ENCODE measurements at regions not wholly inside any gene's neighbourhood (a gene's known extent, or its start where the extent isn't known, plus 50 kb on each side); places are given as distances from the start of the nearest gene placed in this dataset.

DNA sequence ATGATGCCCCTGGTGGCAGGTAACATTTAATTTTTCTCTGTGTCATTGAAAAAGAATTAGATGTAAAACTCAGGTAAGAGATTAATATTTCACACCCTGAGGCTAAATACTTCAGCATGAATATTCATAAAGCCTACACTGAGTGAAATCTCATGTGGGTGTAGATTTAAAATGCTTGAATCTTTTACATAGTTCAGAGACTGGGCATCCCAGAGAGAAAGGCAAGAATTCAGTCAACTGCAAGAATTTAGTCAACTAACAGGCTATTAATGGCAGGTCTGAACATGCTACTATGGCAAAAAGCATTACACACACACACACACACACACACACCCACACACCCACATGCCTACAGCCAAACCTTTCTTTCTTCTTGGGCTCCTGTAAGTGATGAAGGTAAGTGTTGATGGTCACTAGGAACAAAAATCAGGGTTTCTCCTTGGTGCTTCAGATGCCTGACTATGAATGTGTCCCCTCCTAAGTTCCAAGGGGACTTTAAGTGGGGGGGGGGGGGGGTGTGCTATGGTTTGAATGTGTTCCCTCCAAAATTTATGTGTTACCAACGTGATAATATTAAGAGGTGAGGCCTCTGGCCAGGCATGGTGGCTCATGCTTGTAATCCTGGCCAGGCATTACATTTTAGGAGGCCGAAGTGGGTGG lies 63.7 kb upstream of the PSMD7 start:
- no peak for DNase-seq (ENCODE audit: low read depth)

DNA sequence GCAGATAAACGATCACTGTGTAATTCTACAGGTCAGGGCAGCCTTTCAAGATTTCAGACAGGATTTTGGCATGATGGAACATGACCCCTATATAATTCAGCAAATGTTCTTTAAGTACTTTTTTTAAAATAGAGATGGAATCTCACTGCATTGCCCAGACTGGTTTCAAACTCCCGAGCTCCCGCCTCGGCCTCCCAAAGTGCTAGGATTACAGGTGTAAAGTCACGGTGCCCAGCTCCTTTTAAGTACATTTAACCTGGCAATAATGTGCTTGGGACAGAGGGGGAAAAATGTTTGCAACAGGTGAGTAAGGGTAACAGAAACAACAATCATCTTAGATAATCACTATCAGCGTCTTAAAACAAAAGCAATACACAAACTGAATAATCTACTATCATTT lies 66.5 kb upstream of the PSMD7 start:
- no peak for DNase-seq (ENCODE audit: low read depth)

DNA sequence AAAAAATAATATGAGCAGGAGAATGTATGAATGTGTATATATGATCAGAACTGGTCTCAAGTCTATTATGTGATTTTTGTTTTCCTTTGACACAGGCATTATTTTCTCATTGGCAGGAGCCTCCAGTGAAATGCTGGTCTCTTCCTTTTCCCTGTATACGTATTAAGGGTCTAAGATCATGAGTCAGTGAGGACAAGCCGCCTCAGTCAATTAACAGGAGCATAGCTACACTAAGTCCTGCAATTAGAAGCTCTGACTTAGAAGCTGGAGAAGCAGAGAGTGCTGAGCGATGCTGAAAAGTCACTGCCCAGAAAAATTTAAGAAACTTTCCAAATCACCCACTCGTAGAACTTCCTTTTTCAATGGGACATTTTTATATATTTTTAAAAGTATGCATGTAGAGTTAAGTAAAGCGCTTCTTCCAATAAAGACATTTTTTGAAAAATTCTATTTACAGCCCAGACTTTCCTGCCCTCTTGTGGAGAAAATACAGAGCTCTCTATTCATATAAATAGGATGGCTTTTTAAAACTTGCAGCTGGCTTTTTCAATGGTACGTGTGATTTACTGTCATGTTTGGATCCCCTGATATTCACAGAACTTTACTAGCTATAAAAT lies 70.2 kb upstream of the PSMD7 start:
- DNase-seq (ENCODE audit: low read depth) = peak; percentile 8

DNA sequence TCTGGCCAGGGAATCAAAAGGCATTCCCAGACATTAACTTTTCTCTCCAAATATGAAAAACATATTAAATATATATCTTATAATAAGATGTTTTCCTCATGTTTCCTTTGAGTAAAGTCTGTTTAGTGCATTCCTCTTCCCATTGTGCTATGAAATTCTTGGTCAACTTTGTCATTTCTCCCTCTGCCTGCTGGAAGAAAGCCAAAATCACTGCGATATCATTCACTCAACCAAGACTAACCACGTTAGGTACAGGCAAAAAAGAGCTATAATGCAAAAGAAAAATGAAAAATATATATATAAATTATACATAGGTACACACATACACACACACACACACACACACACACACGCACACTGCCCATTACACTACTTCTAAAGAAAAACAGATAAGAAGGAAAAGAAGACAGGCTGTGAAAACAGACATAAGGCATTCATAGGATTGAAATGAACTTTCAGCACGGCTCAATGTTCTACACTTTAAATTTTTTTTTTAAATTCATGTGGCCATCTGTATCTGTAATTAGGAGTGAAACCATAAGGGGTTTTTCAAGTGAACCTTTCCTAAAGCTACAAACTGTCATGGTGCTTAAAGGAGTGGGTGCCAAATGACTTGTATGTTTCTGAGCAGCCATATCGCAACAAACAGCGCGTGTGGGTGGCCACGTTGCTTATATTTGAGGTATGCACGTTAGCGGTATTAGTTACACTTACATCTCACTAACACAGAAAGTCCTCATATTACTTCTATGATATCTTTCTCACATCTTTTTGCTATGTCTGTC lies 71.6 kb upstream of the PSMD7 start:
- DNase-seq (ENCODE audit: low read depth) = peak; percentile 4

DNA sequence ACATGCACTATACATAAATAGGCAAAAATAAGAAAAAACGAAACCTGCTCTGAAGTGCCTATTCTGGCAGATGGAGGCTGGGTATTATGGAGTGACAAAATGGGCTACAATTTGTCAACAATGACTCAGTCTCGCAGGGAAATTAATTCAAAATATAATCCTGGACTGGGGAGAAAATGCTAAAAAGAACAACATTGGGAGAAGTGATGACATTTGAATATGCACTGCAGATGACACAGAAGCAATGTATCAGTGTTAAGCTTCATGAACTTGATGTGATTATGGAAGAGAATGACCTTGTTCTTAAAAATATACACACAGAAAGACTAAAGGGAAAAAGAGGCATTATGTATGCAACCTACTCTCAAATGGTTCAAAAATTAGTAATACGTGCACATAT lies 74.8 kb upstream of the PSMD7 start:
- DNase-seq (ENCODE audit: low read depth) = no peak

DNA sequence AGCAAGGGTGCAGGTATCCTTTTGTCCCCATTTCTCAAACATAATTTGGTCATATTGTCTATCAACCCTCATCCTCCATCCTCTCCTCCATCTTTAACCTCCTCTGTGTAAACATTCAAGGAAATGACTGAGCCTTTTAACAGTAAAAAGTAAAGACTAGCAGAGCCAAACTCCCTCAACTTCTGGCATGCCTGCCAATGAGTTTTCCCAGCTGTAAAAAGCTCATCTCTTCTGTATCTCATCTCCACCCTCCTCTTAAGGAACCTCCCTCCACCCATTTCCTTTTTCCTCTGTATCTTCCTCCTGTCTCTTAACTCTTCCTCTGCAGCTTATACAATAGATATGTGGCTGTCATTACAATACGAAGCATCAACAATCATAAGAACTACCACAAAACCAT lies 76.9 kb upstream of the PSMD7 start:
- no peak for DNase-seq (ENCODE audit: low read depth)

DNA sequence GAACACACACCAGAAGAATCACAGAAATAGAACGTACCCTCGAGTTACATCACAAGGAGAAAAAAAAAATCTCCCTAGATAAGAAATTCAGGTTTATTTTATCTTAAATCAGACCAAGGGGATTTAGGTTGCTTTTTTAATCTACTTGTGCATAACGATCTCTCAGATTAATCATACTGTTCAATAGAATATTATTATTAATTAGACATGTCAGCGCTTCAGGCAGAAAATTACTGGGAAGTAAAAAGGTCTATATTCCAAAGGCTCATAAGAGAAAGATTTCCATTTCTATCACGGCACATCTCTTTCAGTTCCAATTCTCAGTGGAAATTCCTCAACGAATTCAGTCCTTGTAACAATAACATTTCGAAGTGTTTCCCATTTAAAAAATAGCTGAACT lies 77.7 kb upstream of the PSMD7 start:
- no peak for DNase-seq (ENCODE audit: low read depth)

DNA sequence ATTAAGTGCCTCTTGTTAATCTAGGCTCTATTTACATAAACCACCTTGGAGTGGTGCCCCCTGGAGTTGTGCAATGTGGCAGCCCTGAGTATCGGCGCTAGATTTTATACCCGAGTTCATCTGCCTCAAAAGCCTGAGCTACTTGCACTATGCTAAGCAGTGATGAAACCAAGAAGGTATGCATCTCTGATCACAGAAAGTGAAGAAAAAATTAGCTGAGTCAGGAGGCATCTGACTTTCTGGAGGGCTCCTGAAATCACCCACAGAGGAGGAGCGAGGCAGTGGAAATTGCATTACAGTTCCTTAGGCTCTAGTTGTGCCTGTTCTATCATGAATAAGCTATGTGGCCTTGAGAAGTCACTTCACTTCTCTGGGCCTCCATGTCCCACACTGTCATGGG lies 80.3 kb upstream of the PSMD7 start:
- peak; percentile 38 for DNase-seq (ENCODE audit: low read depth)

DNA sequence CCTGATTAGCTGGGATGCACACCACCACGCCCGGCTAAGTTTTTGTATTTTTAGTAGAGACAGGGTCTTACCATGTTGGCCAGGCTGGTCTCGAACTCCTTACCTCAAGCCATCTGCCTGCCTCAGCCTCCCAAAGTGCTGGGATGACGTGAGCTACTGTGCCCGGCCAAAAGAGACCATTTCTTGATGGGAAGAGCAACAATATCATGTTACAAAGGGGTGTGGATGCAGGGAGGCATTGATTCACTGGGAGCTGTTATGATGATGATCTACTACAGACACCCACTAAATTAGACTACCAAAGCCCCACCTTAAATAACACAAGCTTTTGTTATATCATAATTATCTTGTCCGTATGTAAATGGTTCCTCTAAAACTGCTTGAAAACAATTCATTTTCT lies 81.4 kb upstream of the PSMD7 start:
- no peak for DNase-seq (ENCODE audit: low read depth)

DNA sequence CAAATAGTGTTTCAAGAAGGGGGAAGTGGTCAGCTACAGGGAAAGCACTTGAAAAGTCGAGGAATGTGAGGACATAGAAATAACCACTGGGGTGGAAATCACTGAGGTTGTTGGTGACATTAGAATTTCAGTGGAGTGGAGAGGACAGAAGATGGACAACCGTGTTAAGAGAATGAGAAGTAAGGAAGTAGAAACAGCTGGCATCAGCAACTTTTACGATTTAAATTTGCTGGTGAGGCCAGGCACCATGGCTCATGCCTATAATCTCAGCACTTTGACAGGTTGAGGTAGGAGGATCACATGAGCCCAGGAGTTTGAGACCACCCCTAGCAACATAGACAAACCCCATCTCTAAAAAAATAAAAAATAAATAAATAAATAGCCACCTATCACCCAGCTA lies 83.2 kb upstream of the PSMD7 start:
- DNase-seq (ENCODE audit: low read depth) = no peak

DNA sequence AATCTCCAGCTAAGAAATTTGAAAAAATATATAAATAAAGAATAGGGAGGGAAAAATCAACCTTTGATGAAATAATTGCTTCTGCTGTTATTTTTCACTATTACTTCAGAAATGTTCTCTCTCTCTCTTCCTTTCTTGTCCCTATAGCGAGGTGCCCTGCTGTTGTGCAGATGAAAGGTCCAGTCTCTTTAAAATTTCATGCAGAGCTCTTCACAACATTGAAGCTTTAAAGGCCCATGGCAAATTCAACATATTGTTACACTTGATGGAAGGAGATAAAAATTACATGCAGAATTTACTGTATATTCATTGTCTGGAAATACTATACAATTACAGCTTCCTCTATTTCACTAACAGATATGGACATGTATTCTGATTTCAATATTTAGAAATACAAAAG lies 86.4 kb upstream of the PSMD7 start:
- no peak for DNase-seq (ENCODE audit: low read depth)

DNA sequence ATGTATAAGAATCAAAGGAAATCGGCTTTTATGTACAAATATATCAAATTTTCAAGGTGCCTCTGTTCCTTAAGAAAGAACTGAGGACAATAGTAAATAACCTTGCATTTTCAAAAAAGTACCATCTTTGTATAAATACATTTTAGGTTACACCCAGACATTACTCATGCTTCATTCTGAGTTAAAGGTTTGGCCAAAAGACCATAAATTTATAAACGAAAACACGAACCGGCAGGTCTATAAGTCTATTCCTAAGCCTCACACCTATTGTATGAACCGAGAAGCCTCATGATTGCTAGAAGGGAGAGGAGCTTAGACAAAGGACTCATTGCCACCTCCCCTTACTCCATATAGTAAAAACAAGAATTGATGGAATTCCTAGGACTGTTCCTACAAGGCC lies 94.6 kb upstream of the PSMD7 start:
- no peak for DNase-seq (ENCODE audit: low read depth)

DNA sequence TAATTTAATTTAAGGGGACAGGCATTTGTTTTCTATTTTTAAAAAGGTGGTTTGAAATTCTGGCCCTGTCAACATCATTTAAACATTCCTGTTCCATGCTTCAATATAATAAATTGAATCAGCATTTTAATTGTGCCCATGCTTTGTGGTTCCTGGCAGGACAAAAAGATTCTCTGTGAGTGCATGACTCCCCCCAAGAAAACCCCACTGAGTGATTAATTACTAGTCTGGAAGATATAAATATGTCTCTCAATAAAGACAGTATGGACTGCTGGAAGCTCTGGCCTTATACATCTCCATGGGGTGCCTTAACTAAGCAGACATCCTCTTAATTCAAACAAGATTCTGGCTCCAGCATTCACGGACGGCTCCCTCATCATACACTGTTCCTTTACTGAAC lies 95.0 kb upstream of the PSMD7 start:
- no peak for DNase-seq (ENCODE audit: low read depth)

DNA sequence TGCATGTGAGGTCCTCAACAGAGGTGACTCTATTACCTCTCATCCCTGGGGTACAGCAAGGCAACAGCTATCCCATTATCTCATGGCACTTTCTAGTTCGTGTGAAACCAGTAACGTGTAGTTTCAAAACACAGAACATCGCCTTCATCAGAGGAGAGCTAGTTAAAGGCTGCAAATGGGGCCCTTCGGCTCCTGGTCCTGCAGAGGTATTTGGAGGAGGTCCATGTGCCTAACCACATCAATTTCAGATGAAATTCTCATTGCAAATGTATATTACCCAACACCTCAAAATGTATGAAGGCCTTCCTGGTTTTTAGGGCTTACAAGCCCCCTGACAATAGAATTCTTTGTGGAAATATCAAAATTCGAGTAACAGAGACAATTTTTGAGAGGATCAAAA lies 95.7 kb upstream of the PSMD7 start:
- no peak for DNase-seq (ENCODE audit: low read depth)

DNA sequence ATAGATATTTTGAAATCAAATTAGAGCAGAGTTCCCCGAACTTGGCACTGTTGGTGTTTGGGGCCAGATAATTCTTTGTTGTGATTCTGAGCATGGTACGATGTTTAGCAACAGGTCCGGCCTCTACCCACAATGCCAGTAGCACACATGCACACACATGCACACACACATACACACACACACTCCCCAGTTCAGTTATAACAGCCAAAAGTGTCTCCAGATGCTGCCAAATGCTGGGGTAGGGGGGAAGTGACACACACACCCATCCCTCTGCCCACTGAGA lies 96.8 kb upstream of the PSMD7 start:
- no peak for DNase-seq (ENCODE audit: low read depth)

DNA sequence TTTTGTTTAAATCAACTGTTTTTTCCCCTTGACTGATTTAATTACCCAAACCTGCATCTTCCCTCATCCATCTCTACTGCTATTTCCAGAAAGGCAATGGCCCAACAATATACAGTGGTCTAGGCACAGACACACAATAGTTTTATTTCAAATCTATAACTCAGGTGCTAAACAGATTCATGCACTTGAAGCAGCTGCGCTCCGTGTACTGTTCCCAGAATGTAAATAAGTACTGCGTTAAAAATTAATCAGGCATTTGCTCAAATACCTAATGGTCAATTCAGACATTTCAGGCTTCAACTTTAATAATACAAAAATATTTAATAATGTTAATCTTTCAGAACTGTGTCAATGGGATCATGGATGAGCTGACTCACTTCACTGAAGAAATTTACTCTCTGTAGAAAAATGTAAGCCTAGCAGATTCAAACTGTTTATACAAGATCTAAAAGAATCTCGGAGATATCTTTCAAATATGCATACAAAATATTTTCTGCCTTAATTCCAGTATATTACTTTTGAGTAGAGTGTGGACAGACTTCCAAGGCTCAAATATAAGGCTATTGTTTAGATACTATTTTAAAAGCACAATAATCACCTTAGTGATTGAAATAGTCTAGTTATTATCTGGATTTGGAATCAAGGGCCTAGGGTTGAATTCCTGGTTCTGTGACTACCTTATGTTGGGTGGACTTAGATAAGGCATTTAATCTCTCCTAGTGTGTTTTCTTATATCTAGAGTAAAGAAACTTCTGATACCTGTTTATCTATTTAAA lies 97.4 kb upstream of the PSMD7 start:
- DNase-seq (ENCODE audit: low read depth) = no peak

DNA sequence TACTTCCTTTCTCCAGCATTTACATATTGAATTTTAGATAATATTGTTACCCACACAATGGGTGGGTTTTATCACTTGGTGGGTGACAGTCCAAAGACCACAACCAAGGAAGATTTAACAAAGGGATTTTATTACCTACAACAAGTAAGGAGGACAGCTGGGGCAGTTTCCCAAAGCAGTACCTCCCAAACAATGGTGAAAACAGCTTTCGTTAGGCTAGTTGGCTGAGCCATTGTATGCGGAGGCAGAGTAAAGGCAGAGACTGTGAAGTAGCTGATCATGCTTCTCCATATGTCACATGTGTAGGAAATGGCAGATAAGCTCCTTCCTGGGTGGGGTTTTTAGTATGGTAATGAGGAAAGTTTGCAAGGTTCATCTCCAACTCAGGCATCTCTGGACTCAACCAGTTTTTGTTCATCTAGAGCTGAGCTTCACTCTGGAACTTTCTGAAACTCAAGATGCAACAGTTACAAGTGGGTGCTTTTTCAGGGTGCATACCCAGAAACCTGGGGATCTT lies 104.3 kb upstream of the PSMD7 start:
- DNase-seq (ENCODE audit: low read depth) = no peak

DNA sequence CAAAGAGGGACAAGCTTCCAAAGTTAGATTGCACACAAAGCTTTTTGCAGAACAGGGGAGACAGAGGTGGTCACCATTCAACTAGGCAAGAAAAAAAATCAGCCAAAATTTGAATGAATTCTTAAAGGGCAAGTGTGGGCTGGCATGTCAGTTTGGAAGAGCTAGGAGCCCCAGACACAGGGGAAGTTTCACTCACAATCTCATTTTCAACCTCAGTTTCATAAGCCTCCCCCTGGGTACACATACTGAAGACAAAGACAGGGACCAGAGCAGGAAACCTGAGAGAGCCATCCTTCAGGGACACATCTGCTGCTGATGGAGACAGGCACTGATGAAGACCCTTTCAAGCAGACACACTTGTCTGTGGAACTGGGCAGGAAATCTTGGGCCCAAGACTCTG lies 106.3 kb upstream of the PSMD7 start:
- DNase-seq (ENCODE audit: low read depth) = no peak

DNA sequence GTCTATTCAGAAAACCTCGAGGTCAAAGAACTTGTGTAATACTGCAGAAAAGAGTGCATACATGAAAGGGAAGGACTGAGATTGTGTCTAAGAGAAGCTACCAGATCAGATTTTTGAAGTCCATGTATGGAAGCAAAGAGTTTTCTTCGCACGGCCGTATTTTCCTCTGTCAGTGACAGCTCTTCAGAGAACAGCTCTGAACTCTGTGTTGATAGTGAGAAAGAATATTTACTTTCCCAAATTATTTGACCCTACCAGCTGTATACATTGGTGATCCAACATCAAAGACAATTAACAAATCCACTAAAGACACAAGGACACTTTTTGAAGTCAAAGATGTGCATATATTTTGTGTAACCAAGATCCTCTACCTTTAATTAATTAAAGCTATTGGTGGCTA lies 107.8 kb upstream of the PSMD7 start:
- no peak for DNase-seq (ENCODE audit: low read depth)

DNA sequence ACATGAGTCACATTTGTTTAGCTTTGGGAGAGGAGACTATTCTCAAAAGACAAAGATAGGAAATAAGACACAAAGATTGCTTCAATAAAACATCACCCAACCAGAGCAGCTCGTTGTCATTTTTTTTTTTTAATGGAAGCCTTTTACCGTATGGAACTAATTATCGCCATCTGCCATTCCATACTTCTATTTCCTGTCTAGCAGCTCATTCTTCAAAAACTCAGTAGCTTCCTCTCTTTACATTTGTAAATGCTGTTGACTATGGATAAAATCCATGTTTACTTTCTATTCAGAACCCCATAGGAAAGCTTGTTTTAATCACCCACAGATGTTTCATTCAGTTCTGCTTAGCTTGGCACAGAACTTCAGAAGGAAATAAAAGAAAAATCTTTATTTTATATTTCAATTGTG lies 110.0 kb upstream of the PSMD7 start:
- DNase-seq (ENCODE audit: low read depth) = peak; percentile 27

DNA sequence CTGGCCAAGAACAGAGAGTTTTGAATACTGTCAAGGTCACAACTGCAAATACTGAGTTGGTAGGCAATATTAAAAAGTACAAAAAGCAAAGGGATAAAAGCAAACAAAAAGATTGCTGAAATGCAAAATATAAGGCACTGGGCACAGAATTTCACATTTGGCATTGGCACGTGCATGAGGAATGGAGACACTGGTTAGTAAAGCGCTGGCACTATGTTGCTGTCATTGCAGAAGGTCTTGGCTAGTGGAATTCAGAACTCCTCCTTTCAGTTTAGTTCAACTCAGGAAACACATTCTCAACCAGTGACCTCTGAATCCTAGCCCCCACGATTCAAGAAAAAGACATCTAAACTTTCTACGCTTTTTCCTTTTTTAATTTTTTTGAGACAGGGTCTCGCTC lies 111.8 kb upstream of the PSMD7 start:
- DNase-seq (ENCODE audit: low read depth) = no peak

DNA sequence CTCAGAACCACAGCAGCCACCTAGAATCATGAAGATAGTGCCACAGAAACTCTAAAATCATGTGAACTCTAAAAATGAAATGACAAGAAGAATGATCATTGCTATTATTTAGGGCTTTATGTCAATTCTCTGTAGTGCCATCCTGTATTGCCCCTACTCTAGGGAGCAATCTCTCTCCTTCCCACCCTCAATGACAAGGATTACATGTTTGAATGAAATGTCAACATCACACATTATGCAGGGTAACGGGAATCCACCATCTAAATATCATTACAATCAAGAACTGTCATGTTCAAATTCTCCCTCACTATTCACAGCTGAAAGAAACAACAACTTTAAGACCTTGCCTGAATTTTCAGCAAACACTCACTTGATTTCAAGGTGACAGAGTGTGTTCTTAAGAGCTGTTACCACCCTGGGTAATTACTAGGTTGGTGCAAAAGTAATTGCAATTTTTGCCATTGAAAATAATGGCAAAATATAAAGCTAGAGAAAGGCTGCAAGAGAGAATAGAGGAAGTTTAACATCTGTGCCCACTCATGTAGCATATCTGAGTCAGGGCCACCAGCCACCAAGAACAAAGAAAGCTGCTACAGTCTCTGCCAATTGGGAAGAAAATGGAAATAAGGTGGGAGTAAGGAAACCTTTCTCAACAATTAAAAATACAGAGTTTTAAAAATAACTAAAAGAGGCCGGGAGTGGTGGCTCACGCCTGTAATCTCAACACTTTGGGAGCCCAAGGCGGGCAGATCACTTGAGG lies 112.8 kb upstream of the PSMD7 start:
- DNase-seq (ENCODE audit: low read depth) = no peak
